GM21526 (cell line): ENCODE measurements at regions not wholly inside any gene's neighbourhood (a gene's known extent, or its start where the extent isn't known, plus 50 kb on each side); places are given as distances from the start of the nearest gene placed in this dataset.
"Not testable (repeated sequence)": the region's sequence is repeated elsewhere in the genome, so short reads cannot be mapped to it uniquely, and the experiment has no call there.

Source experiments
- ATAC-seq: cut with Tn5 transposase; IDR thresholded peaks from one replicate; pipeline ENCODE4 v1.9.1; 2021; ENCODE audit warnings: moderate library complexity; ENCODE audit not compliant: unreplicated experiment, low FRiP score

- ATAC-seq = no peak
Observed at GRCh38 chr10:78207216-78207615, 173.6 kb downstream of the RPS24 start.

GRCh38 chr10:78207776-78208175, 174.1 kb downstream of the RPS24 start:
- no peak for ATAC-seq

GRCh38 chr10:78209970-78210369, 176.3 kb downstream of the RPS24 start:
- no peak for ATAC-seq

- no peak for ATAC-seq
Observed at GRCh38 chr10:78210548-78210947, 176.9 kb downstream of the RPS24 start.

GRCh38 chr10:78210976-78211375, 177.3 kb downstream of the RPS24 start:
- no peak for ATAC-seq

GRCh38 chr10:78211561-78212051, 177.9 kb downstream of the RPS24 start:
- ATAC-seq = no peak

- no peak for ATAC-seq
Observed at GRCh38 chr10:78212060-78212785, 178.6 kb downstream of the RPS24 start.

GRCh38 chr10:78212786-78213175, 179.1 kb downstream of the RPS24 start:
- no peak for ATAC-seq

GRCh38 chr10:78214955-78215354, 181.3 kb downstream of the RPS24 start:
- no peak for ATAC-seq

- ATAC-seq = no peak
Observed at GRCh38 chr10:78215645-78216044, 182.0 kb downstream of the RPS24 start.

GRCh38 chr10:78217336-78217735, 183.7 kb downstream of the RPS24 start:
- no peak for ATAC-seq

GRCh38 chr10:78218798-78219490, 185.3 kb downstream of the RPS24 start:
- ATAC-seq = no peak

- ATAC-seq = not testable (repeated sequence)
Observed at GRCh38 chr10:78219568-78219967, 185.9 kb downstream of the RPS24 start.

GRCh38 chr10:78220781-78221180, 187.1 kb downstream of the RPS24 start:
- ATAC-seq = no peak

GRCh38 chr10:78222096-78222790, 188.6 kb downstream of the RPS24 start:
- no peak for ATAC-seq

GRCh38 chr10:78223088-78223487, 189.4 kb downstream of the RPS24 start:
- no peak for ATAC-seq

- no peak for ATAC-seq
Observed at GRCh38 chr10:78224602-78225001, 190.9 kb downstream of the RPS24 start.

- no peak for ATAC-seq
Observed at GRCh38 chr10:78225594-78225993, 191.9 kb downstream of the RPS24 start.

- ATAC-seq = no peak
Observed at GRCh38 chr10:78229489-78229888, 195.8 kb downstream of the RPS24 start.

GRCh38 chr10:78229950-78230675, 196.4 kb downstream of the RPS24 start:
- ATAC-seq = no peak

GRCh38 chr10:78231327-78231726, 197.7 kb downstream of the RPS24 start:
- ATAC-seq = no peak
